ENCODE measurements at regions not wholly inside any gene's neighbourhood (a gene's known extent, or its start where the extent isn't known, plus 50 kb on each side); places are given as distances from the start of the nearest gene placed in this dataset.
"Not testable (repeated sequence)": the region's sequence is repeated elsewhere in the genome, so short reads cannot be mapped to it uniquely, and the experiment has no call there.

DNA sequence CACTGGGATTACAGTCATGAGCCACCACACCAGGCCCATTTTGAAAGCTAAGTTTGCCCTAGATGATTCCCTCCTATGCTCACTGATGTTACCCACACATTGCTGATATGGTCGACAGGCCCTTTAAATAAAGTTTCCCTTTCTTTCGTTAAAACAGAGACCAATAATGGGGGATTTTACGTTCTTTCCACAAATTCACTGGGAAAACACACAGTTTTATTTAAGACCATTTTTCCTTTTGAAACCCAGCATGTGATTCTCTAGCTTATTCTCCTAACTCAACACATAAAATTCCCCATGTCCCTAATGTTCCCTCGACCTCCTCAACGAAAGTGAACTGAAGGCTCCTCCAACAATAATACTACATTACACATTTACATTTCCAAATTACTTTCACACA lies 223.2 kb downstream of the ANAPC1 start:
- DNase-seq: no peak

DNA sequence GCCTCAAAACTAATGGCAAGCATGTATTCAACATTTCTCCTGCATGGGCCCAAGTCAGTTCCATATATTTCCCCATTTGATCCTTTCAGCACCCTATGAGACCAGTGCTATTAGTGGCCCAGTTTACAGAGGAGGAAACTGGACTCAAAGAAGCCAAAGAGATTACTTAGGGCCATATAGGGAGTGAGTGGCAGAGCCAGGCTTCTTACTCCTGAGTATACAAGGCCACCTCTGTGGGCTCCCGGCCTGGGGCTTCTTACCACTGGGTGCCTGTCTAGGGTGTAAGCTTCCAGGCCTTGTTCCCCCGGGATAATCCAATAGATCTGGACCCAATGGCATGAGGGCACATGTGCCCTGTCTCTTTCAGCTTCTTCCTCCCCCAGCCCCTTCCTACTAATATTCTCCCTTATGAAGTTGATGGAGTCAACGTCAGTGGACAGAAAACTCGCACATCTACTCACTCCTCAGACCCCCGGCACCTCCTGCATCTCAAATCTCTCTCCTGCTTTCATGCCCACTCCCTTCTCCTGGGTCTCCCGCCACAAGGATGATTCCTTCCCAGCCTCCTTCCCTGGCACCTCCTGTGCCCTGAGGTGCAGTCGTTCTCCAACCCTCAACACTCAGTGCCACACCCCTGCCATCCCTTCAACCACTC lies 222.6 kb downstream of the ANAPC1 start:
- DNase-seq: no peak

GRCh38 chr2:111662039-111662770 lies 221.8 kb downstream of the ANAPC1 start:
- no peak for DNase-seq

GRCh38 chr2:111662771-111663470 lies 221.1 kb downstream of the ANAPC1 start:
- no peak for DNase-seq

DNA sequence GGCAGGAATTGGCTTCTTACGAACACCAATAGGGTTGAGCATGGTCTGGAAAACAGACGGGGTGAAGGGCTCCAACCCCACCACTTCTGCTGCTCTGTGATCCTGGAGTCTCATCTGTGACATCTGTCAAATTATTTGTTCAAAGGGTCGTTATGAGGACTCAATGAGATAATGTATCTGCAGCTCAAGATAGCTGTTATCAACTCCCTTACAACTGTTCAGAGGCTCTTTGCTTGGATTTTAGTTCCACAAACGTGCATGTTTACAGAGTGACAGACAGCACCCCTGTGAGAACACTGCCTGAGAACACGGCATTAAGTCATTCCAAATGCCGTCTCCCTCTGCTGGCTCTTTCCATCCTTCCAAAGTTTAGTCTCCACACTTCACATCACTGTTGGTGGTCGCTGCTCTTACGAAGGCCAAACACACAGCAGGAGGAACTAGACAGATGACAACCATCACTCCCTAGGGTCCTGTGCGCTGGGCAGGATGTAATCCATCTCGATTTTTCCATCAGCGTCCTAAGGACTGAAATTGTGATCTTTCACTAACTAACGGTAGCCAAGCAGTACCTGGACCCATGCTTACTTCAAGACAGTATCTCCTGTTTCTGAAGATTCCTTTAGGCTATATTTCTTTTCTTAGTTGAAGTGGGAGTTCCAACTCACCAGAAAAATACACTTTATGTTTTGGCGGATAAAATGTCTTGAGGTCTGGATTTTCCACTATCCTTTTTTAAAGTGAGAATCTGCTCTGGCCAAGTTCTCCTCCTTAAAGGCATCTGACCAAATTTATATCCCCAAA lies 220.3 kb downstream of the ANAPC1 start:
- DNase-seq: no peak

- DNase-seq: no peak
These were observed 219.6 kb downstream of the ANAPC1 start for GRCh38 chr2:111664275-111664850.

- DNase-seq: no peak
These were observed 219.0 kb downstream of the ANAPC1 start for GRCh38 chr2:111665011-111665410.

DNA sequence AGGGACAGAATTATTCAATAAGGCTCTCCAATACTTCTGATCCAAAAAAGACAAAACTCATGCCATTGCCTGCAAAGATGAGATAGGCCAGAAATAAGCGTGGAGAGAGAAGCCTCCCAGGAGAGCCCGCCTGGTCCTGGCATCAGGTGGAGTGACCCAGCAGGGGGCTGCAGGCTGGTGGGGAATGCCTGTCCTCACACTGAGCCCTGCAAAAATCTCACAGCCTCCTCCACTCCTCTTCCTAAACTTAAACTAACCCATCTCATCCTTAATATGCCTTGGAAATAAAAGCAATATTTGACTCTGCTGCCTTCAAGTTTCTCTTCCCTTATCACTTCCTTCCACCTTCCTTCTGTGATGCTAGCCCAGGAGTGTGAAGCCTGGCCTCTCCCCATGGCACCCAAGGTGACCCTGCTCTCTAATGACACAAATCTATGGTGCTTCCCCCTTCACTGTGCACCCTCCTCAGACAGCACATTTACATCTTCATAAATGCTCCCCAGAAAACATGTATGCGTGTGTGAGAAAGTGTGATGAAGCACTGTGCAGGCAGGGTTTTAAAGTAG lies 218.4 kb downstream of the ANAPC1 start:
- DNase-seq: no peak

DNA sequence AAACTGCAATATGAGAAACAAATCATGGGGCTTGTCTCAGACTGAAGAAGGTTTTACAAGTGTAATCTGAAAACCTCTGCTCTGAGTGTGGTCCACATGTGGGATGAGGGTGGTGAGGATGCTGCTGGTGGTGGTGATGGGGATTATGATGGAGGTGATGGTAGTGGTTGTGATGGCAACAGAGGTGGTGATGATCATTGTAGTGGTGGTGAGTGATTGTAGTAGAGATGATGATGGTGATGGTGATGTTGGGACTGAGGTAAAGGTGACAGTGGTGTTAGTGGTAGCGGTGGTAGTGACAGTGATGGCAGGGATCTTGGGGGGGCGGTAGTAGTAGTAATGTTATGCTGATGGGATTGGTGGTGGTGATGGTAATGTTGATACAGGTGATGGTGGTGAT lies 217.8 kb downstream of the ANAPC1 start:
- DNase-seq: no peak

DNA sequence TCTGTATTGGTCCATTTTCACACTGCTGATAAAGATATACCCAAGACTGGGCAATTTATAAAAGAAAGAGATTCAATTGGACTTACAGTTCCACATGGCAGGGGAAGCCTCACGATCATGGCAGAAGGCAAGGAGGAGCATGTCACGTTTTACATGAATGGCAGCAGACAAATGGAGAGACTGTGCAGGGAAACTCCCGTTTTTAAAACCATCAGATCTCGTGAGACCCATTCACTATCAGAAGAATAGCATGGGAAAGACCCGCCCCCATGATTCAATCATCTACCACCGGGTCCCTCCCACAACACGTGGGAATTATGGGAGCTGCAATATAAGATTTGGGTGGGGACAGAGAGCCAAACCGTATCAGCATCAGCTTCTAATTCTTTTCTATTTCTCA lies 217.0 kb downstream of the ANAPC1 start:
- DNase-seq: no peak

- DNase-seq: no peak
These were observed 216.3 kb downstream of the ANAPC1 start for GRCh38 chr2:111667542-111668273.

GRCh38 chr2:111668274-111668616 lies 215.7 kb downstream of the ANAPC1 start:
- no peak for DNase-seq

DNA sequence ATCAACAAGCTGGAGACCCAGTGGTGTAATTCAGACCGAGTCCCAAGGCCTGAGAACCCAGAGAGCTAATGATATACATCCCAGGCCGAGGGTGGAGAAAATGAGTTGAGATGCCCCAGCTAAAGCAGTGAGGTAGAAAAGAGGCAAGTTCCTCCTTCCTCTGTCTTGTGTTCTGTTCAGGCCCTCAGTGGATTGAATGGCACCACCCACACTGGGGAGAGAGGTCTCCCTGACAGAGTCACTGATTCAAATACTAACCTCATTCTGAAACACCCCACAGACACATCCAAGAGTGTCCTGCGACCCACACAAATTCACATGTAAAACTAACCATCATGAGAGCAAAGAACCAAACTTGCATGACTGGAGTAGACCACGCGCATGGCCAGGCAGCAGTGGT lies 215.3 kb downstream of the ANAPC1 start:
- no peak for DNase-seq

- DNase-seq: no peak
These were observed 213.9 kb downstream of the ANAPC1 start for GRCh38 chr2:111669928-111670695.

GRCh38 chr2:111670776-111671175 lies 213.2 kb downstream of the ANAPC1 start:
- DNase-seq: no peak

DNA sequence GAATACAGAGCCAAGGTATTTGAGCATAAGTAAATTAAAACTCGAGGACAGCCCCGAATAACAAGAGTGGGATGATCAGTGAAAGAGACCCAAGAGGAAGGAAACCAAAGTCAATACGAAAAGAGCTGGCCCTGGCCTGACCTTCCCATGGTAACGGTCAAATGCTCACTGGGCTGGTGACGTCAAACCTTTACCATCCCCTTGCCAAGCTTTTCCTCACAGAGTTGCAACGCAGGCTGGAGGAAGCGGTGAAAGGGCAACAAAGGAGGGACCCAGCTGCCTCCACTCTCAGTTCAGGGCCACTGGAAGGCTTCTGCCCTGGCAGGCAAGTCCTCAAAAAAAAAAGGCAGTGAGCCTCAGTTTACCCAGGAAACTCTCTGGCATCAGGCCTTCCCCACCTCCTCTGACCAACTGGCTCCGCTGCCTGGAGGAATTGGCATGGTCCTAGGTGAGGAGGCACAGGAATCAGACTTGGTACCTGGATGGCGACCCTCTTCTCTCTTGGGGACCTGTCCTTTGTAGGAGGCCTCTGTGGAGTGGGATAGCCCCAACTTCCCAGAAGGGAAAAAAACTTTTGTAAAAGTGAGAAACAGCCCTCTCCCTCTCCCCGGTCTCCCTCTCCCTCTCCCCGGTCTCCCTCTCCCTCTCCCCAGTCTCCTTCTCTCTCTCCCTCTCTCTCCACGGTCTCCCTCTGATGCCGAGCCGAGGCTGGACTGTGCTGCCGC lies 212.4 kb downstream of the ANAPC1 start:
- no peak for DNase-seq

DNA sequence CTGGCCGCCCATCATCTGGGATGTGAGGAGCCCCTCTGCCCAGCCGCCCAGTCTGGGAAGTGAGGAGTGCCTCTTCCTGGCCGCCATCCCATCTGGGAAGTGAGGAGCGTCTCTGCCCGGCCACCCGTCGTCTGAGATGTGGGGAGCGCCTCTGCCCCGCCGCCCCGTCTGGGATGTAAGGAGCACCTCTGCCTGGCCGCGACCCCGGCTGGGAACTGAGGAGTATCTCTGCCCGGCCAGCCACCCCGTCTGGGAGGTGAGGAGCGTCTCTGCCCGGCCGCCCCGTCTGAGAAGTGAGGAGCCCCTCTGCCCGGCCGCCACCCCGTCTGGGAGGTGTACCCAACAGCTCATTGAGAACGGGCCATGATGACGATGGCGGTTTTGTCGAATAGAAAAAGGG lies 211.4 kb downstream of the ANAPC1 start:
- DNase-seq: not testable (repeated sequence)

- no peak for DNase-seq
These were observed 210.5 kb downstream of the ANAPC1 start for GRCh38 chr2:111673526-111673925.

DNA sequence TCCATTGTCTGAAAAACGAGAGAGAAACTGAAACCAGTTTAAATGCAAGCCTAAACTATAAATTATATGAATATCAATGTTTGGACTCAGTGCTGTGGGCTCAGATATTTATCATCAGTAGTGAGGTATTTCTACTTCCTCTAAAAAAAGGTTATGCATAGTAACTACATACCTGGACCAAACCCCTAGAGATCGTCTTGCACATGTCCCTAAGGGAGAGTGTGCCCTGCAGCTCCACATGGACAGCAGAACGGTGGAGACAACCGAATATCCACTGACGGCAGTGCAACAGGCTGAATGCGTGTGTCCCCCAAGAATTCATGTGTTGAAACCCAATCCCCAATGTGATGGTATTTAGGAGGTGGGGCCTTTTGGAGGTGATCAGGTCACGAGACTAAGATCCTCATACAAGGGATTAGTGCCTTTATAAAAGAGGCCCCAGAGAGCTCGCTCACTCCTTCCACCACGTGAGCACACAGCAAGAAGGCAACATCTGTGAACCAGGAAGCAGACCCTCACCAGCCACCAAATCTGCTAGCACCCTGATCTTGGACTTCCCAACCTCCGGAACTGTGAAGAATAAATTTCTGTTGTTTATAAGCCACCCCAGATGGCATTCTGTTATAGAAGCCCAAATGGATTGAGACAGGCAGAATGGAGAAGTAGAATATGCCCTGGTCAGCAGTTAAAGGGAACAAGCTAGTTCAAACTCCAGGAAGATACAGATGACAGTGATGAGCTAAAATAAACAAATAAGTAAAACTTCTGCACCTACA lies 208.4 kb downstream of the ANAPC1 start:
- no peak for DNase-seq
